ENCODE measurements at regions not wholly inside any gene's neighbourhood (a gene's known extent, or its start where the extent isn't known, plus 50 kb on each side); places are given as distances from the start of the nearest gene placed in this dataset.

GRCh38 chr4:188879598-188879997 is 740.4 kb downstream of the TRIML1 start:
- TF ChIP-seq CTCF (IDR thresholded peaks at IDR 0.05 in 8 of 11, conservative IDR thresholded peaks at IDR 0.05 in 3 of 11) = no peak
- TF ChIP-seq POLR2A (IDR thresholded peaks at IDR 0.05) = no peak

All from spleen (tissue), 7 donors.